ENCODE measurements at regions not wholly inside any gene's neighbourhood (a gene's known extent, or its start where the extent isn't known, plus 50 kb on each side); places are given as distances from the start of the nearest gene placed in this dataset.

DNA sequence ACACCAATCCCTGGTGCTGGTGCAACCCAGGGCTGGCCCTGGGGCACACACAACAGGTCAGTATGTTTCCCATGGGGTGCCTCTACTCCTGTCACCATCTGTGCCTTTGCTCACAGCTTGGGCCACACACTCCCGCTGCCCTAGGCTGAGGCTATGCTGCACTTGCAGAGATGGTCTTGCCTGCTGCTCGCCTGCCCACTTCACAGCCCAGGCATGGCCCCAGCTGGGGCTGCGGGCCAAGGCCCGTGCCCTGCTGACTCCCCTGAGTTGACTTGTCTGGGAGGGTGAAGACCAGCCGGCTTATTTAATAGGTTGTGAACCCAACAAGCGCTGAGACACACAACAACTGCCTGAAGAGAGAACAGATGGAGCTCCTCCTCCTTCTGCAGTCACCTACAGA, 184.1 kb downstream of the ZNF33B start:
- Histone ChIP-seq H3K4me3 (ENCODE audit: severe bottlenecking) (no peak overlapping the region), H3K27ac (ENCODE audit: poor library complexity, severe bottlenecking) (no peak overlapping the region), H3K36me3 (ENCODE audit: low read depth) (no peaks in the 10 kb centered on the region), H3K9me3 (ENCODE audit: severe bottlenecking) (no peaks in the 10 kb centered on the region), H3K27me3 (ENCODE audit: insufficient read depth, poor library complexity, severe bottlenecking) (no peaks in the 10 kb centered on the region), H3K4me1 (ENCODE audit: insufficient read depth, poor library complexity, severe bottlenecking) (no peaks in the 10 kb centered on the region)
- no peak for ATAC-seq (ENCODE audit: low read depth)
- TF ChIP-seq, protein P1, sequence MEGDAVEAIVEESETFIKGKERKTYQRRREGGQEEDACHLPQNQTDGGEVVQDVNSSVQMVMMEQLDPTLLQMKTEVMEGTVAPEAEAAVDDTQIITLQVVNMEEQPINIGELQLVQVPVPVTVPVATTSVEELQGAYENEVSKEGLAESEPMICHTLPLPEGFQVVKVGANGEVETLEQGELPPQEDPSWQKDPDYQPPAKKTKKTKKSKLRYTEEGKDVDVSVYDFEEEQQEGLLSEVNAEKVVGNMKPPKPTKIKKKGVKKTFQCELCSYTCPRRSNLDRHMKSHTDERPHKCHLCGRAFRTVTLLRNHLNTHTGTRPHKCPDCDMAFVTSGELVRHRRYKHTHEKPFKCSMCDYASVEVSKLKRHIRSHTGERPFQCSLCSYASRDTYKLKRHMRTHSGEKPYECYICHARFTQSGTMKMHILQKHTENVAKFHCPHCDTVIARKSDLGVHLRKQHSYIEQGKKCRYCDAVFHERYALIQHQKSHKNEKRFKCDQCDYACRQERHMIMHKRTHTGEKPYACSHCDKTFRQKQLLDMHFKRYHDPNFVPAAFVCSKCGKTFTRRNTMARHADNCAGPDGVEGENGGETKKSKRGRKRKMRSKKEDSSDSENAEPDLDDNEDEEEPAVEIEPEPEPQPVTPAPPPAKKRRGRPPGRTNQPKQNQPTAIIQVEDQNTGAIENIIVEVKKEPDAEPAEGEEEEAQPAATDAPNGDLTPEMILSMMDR (IDR thresholded peaks at IDR 0.05; ENCODE audit: poor library complexity, severe bottlenecking): no peak
- no peak for DNase-seq (ENCODE audit: low spot score)

DNA sequence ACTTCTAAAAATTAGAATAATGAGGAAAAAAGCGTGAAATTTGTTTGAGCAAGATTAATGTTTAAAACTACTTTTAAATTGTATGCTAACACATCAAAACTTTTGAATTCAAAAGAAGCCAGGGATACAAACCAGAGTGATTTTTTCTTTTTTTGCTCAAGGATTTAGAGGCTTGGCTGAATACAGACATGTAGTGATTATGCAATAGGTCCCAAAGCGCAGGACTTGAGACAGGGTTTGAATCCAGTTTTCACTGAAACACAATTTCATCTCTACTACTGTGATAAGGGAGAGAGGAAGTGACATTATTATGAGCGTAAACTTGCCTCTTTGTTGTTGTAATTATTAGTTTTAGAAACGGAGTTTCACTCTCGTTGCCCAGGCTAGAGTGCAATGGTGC, 207.3 kb downstream of the ZNF33B start:
- Histone ChIP-seq H3K27ac (ENCODE audit: poor library complexity, severe bottlenecking) (no peak overlapping the region), H3K27me3 (ENCODE audit: insufficient read depth, poor library complexity, severe bottlenecking) (no peaks in the 10 kb centered on the region), H3K4me1 (ENCODE audit: insufficient read depth, poor library complexity, severe bottlenecking) (no peaks in the 10 kb centered on the region), H3K4me3 (ENCODE audit: severe bottlenecking) (no peak overlapping the region), H3K9me3 (ENCODE audit: severe bottlenecking) (no peaks in the 10 kb centered on the region), H3K36me3 (ENCODE audit: low read depth) (no peaks in the 10 kb centered on the region)
- DNase-seq (ENCODE audit: low spot score) (no peak), ATAC-seq (ENCODE audit: low read depth) (no peak)
- TF ChIP-seq, protein P1 (IDR thresholded peaks at IDR 0.05; ENCODE audit: poor library complexity, severe bottlenecking): no peak

DNA sequence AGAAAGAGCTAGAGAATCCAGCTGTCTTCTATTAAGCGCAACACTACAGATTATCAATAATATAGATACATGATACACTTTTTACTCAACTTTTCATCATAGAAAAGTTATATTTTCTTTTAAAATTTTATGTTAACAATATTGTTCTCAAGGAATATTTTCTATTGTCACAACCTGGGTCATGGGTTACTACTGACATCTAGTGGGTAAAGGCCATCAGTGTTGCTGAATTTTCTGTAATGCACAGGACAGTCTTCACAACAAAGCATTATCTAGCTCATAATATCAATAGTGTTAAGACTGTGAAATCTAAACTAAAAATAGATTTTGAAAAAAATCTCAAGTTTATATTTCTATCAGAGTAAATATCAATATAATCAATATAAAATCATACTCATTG, 209.8 kb downstream of the ZNF33B start:
- Histone ChIP-seq H3K9me3 (ENCODE audit: severe bottlenecking) (no peaks in the 10 kb centered on the region), H3K27ac (ENCODE audit: poor library complexity, severe bottlenecking) (no peak overlapping the region), H3K27me3 (ENCODE audit: insufficient read depth, poor library complexity, severe bottlenecking) (no peaks in the 10 kb centered on the region), H3K4me1 (ENCODE audit: insufficient read depth, poor library complexity, severe bottlenecking) (no peaks in the 10 kb centered on the region), H3K4me3 (ENCODE audit: severe bottlenecking) (no peak overlapping the region), H3K36me3 (ENCODE audit: low read depth) (no peaks in the 10 kb centered on the region)
- DNase-seq (ENCODE audit: low spot score) (no peak), ATAC-seq (ENCODE audit: low read depth) (no peak)
- TF ChIP-seq, protein P1 (IDR thresholded peaks at IDR 0.05; ENCODE audit: poor library complexity, severe bottlenecking): peak; percentile 49

DNA sequence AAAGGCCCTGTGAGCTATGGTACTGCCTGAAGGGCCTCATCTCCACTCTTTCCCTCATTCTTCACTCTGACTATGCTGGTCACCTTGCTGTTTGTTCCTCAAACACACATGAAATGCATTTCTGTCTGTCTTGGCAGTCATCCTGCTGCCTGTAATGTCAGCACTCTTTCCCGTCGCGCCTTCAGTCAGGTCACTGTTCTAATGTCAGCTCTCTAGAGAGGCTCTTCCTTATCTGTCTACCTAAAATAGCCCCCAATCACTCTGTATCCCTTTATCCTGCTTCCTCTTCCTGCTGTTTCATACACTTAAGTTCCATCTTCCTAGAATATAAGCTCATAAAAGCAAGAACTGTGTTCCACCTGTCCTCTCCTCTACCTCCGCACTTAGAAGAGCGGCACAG, 215.5 kb downstream of the ZNF33B start:
- Histone ChIP-seq H3K27me3 (ENCODE audit: insufficient read depth, poor library complexity, severe bottlenecking) (no peaks in the 10 kb centered on the region), H3K4me1 (ENCODE audit: insufficient read depth, poor library complexity, severe bottlenecking) (no peaks in the 10 kb centered on the region), H3K36me3 (ENCODE audit: low read depth) (no peaks in the 10 kb centered on the region), H3K9me3 (ENCODE audit: severe bottlenecking) (no peaks in the 10 kb centered on the region), H3K4me3 (ENCODE audit: severe bottlenecking) (no peak overlapping the region), H3K27ac (ENCODE audit: poor library complexity, severe bottlenecking) (no peak overlapping the region)
- TF ChIP-seq, protein P1 (IDR thresholded peaks at IDR 0.05; ENCODE audit: poor library complexity, severe bottlenecking): no peak
- ATAC-seq (ENCODE audit: low read depth): no peak
- DNase-seq (ENCODE audit: low spot score): no peak

DNA sequence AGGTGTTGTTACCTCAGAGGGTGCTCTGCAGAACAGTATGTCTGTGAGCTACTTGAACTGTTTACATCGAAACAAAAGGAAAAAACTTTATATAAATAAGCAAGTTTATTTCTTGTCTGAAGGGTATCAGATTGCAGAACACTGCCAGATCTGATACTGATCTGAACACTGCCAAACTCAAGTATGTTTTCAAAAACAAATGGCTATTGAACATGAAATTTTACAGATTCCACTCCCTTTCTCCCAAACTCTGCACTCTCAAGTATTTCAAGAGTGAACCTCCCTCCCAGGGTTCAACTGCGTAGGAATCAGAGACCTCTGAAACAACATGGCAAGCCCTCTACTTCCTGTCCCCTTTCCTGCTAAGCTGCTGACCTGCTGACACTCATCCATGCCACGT, 216.6 kb downstream of the ZNF33B start:
- H3K27me3 ChIP-seq (ENCODE audit: insufficient read depth, poor library complexity, severe bottlenecking): no peaks in the 10 kb centered on the region
- no peaks in the 10 kb centered on the region for H3K9me3 ChIP-seq (ENCODE audit: severe bottlenecking)
- no peaks in the 10 kb centered on the region for H3K4me1 ChIP-seq (ENCODE audit: insufficient read depth, poor library complexity, severe bottlenecking)
- TF ChIP-seq, protein P1 (IDR thresholded peaks at IDR 0.05; ENCODE audit: poor library complexity, severe bottlenecking): no peak
- DNase-seq (ENCODE audit: low spot score): no peak
- no peaks in the 10 kb centered on the region for H3K36me3 ChIP-seq (ENCODE audit: low read depth)
- H3K4me3 ChIP-seq (ENCODE audit: severe bottlenecking): no peak overlapping the region
- ATAC-seq (ENCODE audit: low read depth): no peak
- H3K27ac ChIP-seq (ENCODE audit: poor library complexity, severe bottlenecking): no peak overlapping the region
